ENCODE measurements at regions not wholly inside any gene's neighbourhood (a gene's known extent, or its start where the extent isn't known, plus 50 kb on each side); places are given as distances from the start of the nearest gene placed in this dataset.
A peak's percentile ranks its signal among the peaks of the same experiment; 100 is the strongest.

GRCh38 chr12:42921741-42922504 lies 332.4 kb upstream of the PRICKLE1 start:
- H3K9me3 ChIP-seq = no peaks in the 10 kb centered on the region
- DNase-seq = no peak
- no peaks in the 10 kb centered on the region for H3K36me3 ChIP-seq
- peaks cover 32% of the 10 kb centered on the region for H3K4me1 ChIP-seq
- H3K4me3 ChIP-seq (ENCODE audit: low read depth, low read length) = no peak overlapping the region
- no peaks in the 10 kb centered on the region for H3K27me3 ChIP-seq
- TF ChIP-seq CTCF (IDR thresholded peaks at IDR 0.05; ENCODE audit: low read depth, low read length) = no peak

GRCh38 chr12:42919691-42920090 lies 330.1 kb upstream of the PRICKLE1 start:
- H3K4me1 ChIP-seq = peaks cover 38% of the 10 kb centered on the region
- H3K4me3 ChIP-seq (ENCODE audit: low read depth, low read length) = no peak overlapping the region
- DNase-seq = no peak
- H3K27me3 ChIP-seq = no peaks in the 10 kb centered on the region
- TF ChIP-seq CTCF (IDR thresholded peaks at IDR 0.05; ENCODE audit: low read depth, low read length) = no peak
- H3K36me3 ChIP-seq = no peaks in the 10 kb centered on the region
- no peaks in the 10 kb centered on the region for H3K9me3 ChIP-seq

GRCh38 chr12:42918443-42918842 lies 328.9 kb upstream of the PRICKLE1 start:
- peak; percentile 54 for DNase-seq
- no peaks in the 10 kb centered on the region for H3K27me3 ChIP-seq
- no peaks in the 10 kb centered on the region for H3K9me3 ChIP-seq
- H3K4me3 ChIP-seq (ENCODE audit: low read depth, low read length) = no peak overlapping the region
- no peaks in the 10 kb centered on the region for H3K36me3 ChIP-seq
- H3K4me1 ChIP-seq = peaks cover 31% of the 10 kb centered on the region
- TF ChIP-seq CTCF (IDR thresholded peaks at IDR 0.05; ENCODE audit: low read depth, low read length) = no peak

GRCh38 chr12:42916143-42916542 lies 326.6 kb upstream of the PRICKLE1 start:
- DNase-seq = no peak
- no peak for TF ChIP-seq CTCF (IDR thresholded peaks at IDR 0.05; ENCODE audit: low read depth, low read length)
- Histone ChIP-seq H3K9me3 (no peaks in the 10 kb centered on the region), H3K27me3 (no peaks in the 10 kb centered on the region), H3K36me3 (no peaks in the 10 kb centered on the region), H3K4me3 (ENCODE audit: low read depth, low read length) (no peak overlapping the region), H3K4me1 (peaks cover 16% of the 10 kb centered on the region)

GRCh38 chr12:42915426-42915825 lies 325.9 kb upstream of the PRICKLE1 start:
- no peak overlapping the region for H3K4me3 ChIP-seq (ENCODE audit: low read depth, low read length)
- DNase-seq = no peak
- no peaks in the 10 kb centered on the region for H3K36me3 ChIP-seq
- no peak for TF ChIP-seq CTCF (IDR thresholded peaks at IDR 0.05; ENCODE audit: low read depth, low read length)
- no peaks in the 10 kb centered on the region for H3K9me3 ChIP-seq
- H3K27me3 ChIP-seq = no peaks in the 10 kb centered on the region
- peaks cover 16% of the 10 kb centered on the region for H3K4me1 ChIP-seq

GRCh38 chr12:42912367-42912766 lies 322.8 kb upstream of the PRICKLE1 start:
- no peaks in the 10 kb centered on the region for H3K27me3 ChIP-seq
- H3K9me3 ChIP-seq = no peaks in the 10 kb centered on the region
- H3K36me3 ChIP-seq = no peaks in the 10 kb centered on the region
- H3K4me3 ChIP-seq (ENCODE audit: low read depth, low read length) = no peak overlapping the region
- no peak for DNase-seq
- peaks cover 6% of the 10 kb centered on the region for H3K4me1 ChIP-seq
- no peak for TF ChIP-seq CTCF (IDR thresholded peaks at IDR 0.05; ENCODE audit: low read depth, low read length)

All from BE2C (cell line).